Activated T-cell treated with anti-CD3 and anti-CD28 coated beads for 4 hours (primary cell): ENCODE measurements at regions not wholly inside any gene's neighbourhood (a gene's known extent, or its start where the extent isn't known, plus 50 kb on each side); places are given as distances from the start of the nearest gene placed in this dataset.

Experiments
- DNase-seq: peaks from one replicate; pipeline ENCODE4 v3.0.0-alpha.2; 2020

DNA sequence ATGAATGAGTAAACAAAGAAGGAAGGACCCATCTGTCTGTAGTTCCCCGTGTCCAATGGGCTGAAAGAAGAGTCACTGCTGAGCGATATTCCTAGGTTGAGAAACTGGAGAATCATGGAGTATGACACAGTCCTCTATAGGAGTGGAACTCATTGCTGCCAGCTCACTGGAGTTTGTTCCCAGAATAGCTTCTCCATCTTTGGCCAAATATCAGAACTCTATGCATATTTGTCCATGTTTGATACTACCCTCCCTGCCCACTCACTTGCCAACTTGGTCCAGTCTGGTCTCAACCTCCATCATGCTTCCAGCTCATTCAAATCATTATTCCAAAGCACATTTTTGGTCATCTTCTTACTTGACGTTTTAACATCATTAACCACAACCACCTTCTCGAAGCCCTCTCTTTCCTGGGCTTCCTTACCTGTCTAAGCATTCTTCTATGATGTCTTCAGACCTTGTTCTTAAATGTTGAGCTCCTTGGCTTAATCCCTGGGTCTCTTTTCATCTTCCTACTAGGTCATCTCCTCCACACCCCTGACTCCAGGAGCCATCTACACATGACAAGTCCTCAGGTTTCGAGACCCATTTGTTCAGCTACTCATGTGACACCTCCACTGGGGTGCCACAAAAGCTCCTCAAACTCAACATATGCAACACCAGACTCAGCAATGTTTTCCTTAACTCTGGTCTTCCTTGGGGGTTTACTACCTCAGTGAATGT, 221.6 kb downstream of the MYCN start:
- no peak for DNase-seq

DNA sequence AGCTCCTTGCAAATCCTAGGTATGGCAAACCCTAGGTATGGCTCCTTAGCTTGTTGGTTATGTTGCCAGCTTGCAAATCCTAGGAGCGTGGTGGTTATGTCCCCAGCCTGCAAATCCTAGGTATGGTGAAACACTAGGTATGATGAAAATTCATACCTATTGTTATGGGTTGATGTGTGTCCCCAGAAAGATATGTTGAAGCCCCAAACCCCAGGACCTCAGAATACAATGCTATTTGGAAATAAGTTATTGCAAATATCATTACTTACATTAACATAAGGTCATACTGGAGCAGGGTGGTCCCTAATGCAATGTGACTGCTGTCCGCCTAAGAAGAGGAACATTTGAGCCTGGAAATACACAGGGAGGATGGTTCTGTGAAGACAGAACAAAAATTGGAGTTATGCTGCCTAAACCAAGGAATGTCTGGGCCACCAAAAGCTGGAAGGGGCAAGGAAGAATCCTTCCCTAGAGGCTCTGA, 220.8 kb downstream of the MYCN start:
- no peak for DNase-seq

DNA sequence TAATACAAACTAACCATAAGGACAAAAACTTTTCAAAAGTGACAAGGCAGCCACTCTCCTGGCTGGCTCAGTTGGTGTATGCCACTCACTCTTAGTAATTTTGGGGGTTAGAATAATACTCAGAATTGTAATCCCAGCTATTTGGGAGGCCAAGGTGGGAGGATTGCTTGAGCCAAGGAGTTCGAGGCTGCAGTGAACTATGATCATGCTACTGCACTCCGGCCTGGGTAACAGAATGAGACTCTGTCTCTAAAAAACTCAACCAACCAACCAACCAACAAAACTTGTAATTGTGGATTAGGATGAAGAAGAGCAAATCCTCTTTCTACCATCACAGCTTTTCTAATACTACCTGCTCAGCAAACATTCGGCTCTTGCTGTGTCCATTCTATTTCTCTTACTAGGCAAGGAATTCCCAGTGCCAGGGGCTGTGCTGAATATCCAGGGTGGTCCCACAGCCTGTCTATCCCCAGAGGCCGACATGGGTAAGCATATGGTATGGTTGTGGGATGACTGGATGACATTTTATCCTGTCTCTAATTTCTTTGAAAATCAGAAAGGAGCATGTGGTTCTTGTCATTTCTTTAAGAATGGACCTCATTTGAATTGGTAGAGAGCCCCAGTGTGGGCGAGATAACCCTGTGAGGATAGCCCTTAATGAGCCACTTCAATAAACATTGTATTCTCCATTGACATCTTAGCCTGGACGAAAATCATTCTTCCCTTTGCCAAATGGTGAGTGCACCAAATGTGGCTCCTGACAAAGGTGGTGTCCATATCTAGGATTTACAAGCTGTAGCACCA, 220.1 kb downstream of the MYCN start:
- no peak for DNase-seq

DNA sequence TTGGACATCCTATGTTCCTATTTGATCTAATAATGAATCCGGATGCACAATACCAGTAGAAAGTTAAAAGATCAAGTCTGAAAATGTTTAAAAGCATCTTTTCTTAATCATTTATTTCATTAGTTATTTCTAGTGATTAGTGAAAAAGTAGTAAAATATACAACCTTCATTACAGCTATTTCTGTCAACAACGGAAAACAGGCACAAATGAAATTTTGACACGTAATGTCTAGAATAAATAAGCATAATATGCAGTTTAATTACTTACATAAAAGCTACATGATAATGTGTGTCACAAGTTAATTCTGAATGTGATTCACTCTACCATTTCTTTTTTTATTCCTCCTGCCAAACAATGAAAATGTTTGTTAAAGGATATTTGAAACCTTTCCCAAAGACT, 216.1 kb downstream of the MYCN start:
- DNase-seq, result no peak

DNA sequence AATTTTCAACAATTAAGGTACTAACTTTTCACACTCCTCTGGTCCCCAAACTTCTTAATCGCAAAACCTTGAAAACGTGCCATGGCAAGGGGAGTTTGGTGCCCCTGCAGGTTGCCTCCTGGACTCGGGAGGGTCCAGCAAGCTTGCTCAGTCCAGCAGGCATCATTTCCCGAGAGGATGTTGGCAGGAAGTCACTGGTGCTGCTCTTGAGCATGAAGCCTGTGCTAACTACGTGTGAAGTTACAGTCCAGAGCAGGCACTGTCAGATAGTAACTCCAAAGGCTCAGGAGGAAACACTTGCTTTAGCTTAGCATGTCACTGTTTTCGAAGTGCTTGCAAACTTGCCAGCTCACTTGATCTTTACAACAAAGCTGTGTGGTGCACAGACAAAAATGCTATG, 215.4 kb downstream of the MYCN start:
- DNase-seq, result no peak

DNA sequence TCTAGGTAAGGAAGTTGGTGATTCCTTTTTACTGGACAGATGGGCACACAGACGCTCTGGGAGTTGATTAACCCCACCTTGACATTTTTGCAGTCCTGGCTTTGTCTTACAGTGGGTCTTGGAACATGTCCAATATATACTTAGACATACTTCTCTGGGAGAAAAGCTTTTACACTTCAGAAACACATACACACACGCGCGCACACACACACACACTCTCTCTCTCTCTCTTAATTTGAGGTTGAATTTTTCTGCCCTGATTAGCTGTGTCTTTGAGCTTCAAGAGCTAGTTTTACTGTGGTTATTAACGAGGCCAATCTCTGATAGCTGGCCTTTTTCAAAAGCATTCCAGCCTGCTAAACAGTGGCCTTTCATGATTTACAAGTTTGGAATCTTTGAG, 215.0 kb downstream of the MYCN start:
- DNase-seq, result no peak

DNA sequence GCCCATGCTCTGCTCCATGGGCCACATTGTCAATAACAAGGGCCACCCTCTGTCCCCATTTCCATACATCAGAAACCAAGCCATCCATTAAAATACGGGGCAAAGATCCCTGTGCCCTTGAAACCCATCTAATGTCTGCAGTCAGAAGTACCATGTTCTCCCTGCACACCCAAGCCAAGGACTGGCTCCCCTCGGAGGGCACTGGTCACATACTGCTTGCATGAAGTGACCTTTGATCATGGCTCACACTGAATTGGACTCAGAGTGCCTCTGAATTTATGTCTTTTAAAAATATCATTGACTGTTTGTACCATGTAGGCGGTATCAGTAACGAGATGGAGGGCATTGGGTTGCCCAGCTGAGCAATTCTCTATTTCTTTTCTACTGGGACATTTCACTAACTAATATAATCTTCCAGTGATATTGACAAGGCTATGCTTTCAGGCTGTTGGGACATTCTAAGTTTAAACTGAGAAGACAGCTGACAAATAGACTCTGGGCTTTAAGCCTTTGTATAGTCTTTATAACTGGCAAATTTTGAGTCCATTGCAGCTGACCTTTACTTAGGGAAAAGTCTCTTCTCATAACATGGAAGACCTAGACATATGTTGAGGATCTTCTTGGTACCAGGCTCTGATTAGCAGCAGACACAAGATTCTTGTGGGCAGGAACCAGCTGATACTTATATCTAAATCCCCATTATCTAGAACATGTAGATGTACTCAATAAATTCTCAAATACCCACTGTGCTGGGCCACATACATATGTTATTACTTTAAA, 214.3 kb downstream of the MYCN start:
- DNase-seq, result no peak

DNA sequence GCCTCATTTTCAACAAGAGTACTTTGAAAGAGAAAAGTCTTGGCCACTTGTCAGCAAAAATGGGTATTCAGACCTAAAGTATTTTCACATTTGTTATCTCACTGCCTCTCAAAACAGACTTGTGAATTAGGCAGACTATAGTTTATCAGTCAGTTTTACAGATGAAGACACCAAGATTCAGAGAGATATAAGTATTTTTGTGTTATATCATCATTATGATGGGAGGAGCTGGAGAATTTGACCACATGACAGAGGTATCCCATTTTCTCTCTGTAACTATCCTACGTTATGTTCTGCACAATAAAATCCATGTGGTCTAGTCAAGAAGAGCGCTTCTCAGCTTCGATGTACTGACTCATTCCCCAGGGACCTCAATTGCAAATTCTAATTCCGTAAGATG, 213.7 kb downstream of the MYCN start:
- DNase-seq, result no peak

DNA sequence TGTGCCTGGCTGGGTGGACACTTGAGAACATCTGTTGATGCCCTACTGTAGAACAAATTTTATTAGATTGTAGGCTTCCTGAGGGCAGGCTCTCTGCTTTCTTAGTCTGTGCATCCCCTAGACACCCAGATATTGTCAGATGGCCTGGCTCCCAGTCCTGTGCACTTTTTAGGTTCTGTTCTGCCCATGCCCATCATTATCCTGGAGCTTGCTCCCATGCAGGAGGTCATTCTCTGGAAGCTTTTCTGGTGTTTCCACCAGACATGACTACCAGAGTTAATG, 213.3 kb downstream of the MYCN start:
- DNase-seq, result no peak

DNA sequence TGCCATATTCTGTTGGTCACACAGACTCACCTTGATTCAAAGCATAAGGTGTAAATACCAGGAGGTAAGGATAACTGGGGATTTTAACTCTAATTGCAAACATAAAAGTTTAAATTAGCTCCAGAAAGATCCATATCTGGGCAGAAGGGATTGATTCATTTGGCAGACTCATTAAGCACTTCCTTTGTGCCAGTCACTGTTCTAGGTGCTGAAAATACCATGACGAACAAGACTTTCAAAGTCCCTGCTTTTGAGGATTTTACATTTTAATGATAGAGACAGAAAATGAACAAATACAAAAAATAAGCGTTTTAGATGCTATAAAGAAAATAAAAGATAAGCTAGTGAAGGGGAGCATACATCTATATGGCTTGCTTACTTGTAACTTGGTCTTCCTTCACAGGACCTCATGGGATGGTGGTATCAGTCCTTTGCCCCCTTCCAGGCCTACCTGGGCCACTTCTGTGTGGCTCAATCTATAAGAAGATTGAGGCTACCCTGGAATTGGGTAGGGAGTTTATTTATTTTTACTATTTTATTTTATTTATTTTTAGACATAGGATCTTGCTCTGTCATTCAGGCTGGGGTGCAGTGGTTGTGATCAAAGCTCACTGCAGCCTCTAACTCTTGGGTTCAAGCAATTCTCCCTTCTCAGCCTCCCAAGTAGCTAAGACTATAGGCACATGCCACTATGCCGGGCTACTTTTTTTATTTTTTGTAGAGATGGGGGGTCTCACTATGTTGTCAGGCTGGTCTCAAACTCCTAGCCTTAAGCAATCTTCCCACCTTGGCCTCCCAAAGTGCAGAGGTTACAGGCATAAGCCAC, 212.8 kb downstream of the MYCN start:
- DNase-seq, result no peak

DNA sequence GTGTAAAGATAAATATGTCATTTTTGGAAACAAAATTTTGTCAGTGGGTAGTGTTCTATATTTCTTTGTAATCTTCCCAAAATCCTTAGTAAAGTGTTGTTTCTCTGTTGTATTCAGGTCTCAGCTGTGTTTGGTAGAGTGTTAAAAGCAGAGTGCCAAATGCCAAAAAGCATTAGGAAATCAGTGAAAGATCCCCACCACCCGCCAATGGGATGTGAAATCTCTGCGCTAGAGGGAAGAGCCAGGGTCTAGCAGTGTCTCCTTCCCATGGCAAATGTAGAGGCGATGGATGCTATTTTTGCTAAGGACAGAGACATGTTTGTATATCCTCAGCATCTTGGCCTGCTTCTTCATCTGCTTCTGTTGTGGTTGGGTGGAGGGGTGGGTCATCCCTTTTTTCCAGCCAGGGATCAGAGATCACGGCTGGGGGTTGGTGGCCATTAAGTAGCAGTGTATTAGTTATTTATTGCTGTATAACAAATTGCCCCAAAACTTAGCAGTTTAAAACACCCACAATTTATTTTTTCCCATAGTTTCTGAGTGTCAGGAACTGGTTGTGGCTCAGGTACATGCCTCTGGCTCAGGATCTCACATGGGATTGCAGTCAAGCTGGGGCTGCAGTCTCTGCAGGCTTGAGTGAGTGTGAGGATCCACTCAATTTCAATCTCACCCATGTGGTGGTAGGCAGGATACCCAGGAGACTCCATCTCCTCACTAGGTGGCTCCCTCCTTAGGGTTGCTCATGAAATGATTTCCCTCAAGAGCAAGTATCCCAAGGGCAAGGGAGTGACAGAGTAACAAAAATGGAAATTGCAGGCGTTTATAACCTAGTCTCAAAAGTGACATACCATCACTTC, 211.9 kb downstream of the MYCN start:
- no peak for DNase-seq

DNA sequence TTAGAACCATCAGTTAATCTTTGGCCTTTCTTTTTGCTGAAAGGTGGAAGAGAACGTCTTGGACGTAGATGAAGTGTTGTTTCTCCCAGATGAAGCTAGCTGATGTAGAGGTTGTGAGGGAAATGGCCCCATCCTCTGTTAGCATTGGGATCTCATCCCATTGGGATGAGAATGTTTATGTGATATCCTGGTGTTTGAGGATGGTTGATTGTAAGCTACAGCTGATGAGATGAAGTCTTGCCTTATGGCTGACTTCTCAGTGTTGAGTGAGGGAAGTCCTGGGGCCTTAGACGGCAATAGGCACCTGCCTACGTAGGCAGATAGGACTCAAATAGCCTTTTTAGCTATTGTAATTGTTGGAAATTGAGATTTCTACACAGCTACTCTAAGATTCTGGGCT, 211.3 kb downstream of the MYCN start:
- no peak for DNase-seq

DNA sequence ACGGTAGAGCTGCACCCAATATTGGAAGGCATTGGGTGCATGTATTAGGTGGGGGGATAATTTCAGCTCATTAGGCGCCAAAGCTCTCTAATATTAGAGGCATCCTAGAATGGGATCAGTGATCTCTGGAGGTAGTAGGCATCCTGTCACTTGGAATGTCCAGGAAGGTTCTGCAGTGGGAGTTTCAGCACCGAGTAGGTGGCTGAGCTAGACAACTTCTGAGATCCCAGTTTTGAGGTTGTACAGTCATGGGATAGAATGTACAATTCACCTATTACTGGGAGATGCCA, 210.9 kb downstream of the MYCN start:
- DNase-seq, result no peak

DNA sequence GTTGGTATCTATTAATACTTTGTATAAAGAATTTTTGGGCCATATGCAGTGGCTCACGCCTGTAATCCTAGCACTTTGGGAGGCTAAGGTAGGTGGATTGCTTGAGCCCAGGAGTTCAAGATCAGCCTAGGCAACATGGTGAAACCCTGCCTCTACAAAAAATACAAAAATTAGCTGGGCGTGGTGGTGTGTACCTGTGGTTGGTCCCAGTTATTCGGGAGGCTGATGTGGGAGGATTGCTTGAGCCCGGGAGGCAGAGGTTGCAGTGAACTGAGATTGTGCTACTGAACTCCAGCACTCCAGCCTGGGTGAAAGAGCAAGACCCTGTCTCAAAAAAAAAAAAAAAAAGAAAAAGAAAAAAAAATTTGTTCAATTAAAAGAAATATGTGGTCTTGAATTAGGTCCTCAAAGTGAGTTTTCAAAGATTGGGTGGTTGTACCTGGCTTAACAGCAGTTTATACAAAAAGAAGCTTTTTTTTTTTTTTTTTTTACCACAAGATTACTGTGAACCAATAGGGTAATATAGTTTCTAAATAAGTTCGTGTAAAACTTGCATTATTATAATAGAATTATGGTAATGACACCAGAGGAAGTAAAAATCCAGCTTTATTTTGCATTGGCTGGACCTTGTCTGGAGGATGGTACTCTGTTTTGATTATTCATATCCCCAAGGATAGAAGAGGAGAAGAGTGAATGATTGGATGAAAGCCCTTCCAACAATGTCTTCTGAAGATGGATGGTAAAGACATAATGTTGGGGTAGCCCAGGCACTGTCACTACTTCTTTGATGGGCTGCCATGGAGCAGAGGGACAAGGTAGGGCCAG, 210.3 kb downstream of the MYCN start:
- no peak for DNase-seq

DNA sequence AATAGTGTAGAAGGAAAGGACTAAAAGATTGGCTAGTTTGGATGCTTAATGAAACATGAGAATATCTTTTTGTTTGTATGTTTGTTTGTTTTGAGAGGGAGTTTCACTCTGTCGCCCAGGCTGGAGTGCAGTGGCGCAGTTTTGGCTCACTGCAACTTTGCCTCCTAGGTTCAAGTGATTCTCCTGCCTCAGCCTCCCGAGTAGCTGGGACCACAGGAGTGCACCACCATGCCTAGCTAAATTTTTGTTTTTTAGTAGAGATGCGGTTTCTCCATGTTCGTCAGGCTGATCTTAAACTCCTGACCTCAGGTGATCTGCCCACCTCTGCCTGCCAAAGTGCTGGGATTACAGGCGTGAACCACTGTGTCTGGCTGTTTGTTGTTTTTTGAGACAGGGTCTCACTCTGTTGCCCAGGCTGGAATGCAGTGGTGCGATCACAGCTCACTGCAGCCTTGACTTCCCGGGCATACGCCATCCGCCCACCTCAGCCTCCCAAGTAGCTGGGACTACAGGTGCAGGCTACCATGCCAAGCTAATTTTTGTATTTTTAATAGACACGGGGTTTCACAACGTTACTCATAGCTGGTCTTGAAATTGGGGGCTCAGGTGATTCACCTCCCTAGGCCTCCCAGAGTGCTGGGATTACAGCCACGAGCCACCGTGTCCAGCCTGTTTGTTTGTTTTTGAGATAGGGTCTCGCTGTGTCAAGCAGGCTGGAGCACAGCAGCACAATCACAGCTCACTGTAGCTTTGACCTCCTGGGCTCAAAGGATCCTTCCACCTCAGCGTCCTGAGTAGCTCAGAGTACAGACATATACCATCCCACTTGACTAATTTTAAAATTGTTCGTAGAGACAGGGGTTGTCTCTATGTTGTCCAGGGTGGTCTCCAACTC, 209.2 kb downstream of the MYCN start:
- no peak for DNase-seq

DNA sequence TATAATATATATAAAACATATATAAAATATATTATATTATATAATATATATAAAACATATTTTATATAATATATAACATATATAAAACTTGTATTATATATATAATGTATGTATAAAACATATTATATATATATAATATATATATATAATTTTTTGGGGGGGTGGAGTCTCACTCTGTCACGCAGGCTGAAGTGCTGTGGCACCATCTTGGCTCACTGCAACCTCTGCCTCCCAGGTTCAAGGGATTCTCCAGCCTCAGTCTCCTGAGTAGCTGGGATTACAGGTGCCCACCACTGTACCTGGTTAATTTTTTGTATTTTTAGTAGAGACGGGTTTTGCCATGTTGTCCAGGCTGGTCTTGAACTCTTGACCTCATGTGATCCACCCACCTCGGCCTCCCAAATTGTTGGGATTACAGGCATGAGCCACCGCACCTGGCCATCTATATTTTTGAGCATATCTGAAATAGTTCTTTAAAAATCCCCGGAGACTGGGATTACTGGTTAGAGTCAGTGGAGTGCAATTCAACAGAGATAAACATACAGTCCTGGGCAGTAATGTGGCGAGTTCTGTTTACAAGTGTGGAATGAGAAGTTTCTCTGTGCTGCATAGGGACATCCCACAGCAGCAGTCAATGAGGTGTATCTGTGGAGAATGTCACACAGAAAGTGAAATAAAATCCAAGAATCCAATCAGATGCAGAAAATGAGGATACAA, 208.4 kb downstream of the MYCN start:
- DNase-seq, result no peak

DNA sequence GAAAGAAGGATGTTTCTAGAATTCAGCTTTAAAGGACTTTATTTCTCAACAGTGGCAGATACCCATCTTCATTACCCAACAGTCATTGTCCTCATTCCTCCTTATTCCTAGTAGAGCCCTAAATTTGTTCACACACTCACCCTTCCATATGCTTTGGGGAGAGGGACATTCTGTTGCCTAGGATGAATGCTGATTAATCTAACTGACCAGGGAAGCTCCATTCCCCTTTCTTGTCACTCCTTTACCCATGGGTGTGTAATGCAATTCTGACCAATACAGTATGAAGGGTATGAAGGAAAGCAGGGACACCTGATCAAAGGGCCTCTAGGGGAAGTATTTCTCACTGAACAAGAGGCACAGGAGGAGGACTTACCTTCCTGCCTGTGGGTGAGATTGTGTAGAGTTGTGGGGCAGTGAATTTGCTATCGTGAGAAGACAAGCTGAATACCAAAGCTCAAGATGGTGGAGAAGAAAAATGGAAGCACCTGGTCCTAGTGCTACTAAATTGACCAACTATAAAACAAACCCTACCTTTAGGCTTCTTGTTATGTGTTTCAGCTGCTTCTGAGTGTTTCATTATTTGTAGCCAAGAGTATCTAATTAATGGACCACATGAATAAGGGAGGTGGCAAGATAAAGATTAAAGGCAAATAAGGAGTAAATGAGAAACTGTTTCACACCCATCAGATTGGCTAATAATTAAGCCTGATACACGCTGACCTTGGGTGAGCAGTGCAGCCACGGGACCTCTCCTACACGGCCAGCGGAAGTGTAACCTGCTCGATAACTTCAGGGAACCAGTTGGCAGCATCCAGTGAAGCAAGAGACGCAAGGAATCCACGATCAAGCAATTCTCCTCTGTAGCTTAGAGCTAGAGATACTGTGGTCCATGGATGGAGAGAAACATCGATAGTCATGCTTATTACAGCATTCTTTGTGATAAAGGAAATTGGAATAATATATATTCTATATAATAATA, 202.3 kb downstream of the MYCN start:
- no peak for DNase-seq

DNA sequence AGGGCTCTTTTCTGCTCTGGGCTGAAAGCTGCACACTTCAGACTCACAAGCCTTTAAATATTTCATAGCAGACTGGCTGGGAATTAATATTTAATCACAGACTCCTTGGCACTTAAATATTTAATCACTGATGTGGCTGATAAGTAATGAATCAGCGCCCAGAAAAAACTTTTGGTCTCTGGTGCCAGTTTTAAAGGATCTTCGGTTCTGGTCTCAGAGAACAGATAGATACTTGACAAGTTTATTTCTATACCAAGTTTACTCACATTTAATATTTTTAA, 201.2 kb downstream of the MYCN start:
- DNase-seq, result no peak
